NT2/D1 (cell line): ENCODE measurements at regions not wholly inside any gene's neighbourhood (a gene's known extent, or its start where the extent isn't known, plus 50 kb on each side); places are given as distances from the start of the nearest gene placed in this dataset.

Experiments
- DNase-seq: peaks from one replicate; pipeline ENCODE4 v3.0.0-alpha.2; 2011; ENCODE audit warnings: low read depth, low spot score
- H3K27me3 ChIP-seq: 2 replicates; pipeline ENCODE4 v1.6.0; 2011; ENCODE audit warnings: mild to moderate bottlenecking; ENCODE audit not compliant: insufficient read length, insufficient read depth
- H3K36me3 ChIP-seq: 2 replicates; pipeline ENCODE4 v1.6.1; 2011; ENCODE audit warnings: mild to moderate bottlenecking, low read length, mixed read lengths; ENCODE audit not compliant: insufficient read depth, insufficient read length
- H3K4me1 ChIP-seq: 2 replicates; pipeline ENCODE4 v1.5.1; 2011; ENCODE audit not compliant: insufficient read depth, insufficient read length
- H3K4me3 ChIP-seq: 2 replicates; pipeline ENCODE4 v1.5.1; 2011; ENCODE audit warnings: low read depth; ENCODE audit not compliant: insufficient read length
- H3K9ac ChIP-seq: 2 replicates; pipeline ENCODE4 v1.6.0; 2011; ENCODE audit warnings: low read depth; ENCODE audit not compliant: insufficient read length
- H3K9me3 ChIP-seq: 2 replicates; pipeline ENCODE4 v1.5.1; 2011; ENCODE audit warnings: mild to moderate bottlenecking, low read length; ENCODE audit not compliant: insufficient read depth
- SUZ12 ChIP-seq: IDR thresholded peaks from 2 replicates; pipeline ENCODE4 v1.6.1; 2011; ENCODE audit not compliant: insufficient read length, insufficient read depth; ENCODE audit errors: extremely low read depth
- YY1 ChIP-seq: IDR thresholded peaks from 2 replicates; pipeline ENCODE4 v1.6.1; 2011; ENCODE audit not compliant: insufficient read length, insufficient read depth
- ZNF274 ChIP-seq: IDR thresholded peaks from 2 replicates; pipeline ENCODE4 v1.6.1; 2011; ENCODE audit warnings: mild to moderate bottlenecking, low read depth, low read length

- H3K4me3 ChIP-seq: no peak overlapping the region
- no peaks in the 10 kb centered on the region for H3K27me3 ChIP-seq
- H3K9ac ChIP-seq: no peak overlapping the region
- H3K4me1 ChIP-seq: no peaks in the 10 kb centered on the region
- DNase-seq: no peak
- no peaks in the 10 kb centered on the region for H3K36me3 ChIP-seq
- TF ChIP-seq YY1: no peak
- TF ChIP-seq ZNF274: no peak
- no peak for TF ChIP-seq SUZ12
- peaks cover 13% of the 10 kb centered on the region for H3K9me3 ChIP-seq
These were observed 548.6 kb upstream of the ZEB2 start for GRCh38 chr2:145068509-145068908.

- Histone ChIP-seq H3K4me1 (no peaks in the 10 kb centered on the region), H3K9ac (no peak overlapping the region), H3K9me3 (peaks cover 13% of the 10 kb centered on the region), H3K4me3 (no peak overlapping the region), H3K27me3 (no peaks in the 10 kb centered on the region), H3K36me3 (no peaks in the 10 kb centered on the region)
- no peak for TF ChIP-seq ZNF274
- no peak for TF ChIP-seq YY1
- TF ChIP-seq SUZ12: no peak
- no peak for DNase-seq
These were observed 547.7 kb upstream of the ZEB2 start for GRCh38 chr2:145067549-145068030.

- no peak for DNase-seq
- H3K4me1 ChIP-seq: no peaks in the 10 kb centered on the region
- H3K36me3 ChIP-seq: no peaks in the 10 kb centered on the region
- no peak overlapping the region for H3K4me3 ChIP-seq
- peaks cover 13% of the 10 kb centered on the region for H3K9me3 ChIP-seq
- TF ChIP-seq SUZ12: no peak
- TF ChIP-seq YY1: no peak
- TF ChIP-seq ZNF274: no peak
- H3K9ac ChIP-seq: no peak overlapping the region
- H3K27me3 ChIP-seq: no peaks in the 10 kb centered on the region
These were observed 547.1 kb upstream of the ZEB2 start for GRCh38 chr2:145066856-145067548.

GRCh38 chr2:145066151-145066661 is 546.3 kb upstream of the ZEB2 start:
- H3K27me3 ChIP-seq: no peaks in the 10 kb centered on the region
- TF ChIP-seq ZNF274 (no peak), SUZ12 (no peak), YY1 (no peak)
- H3K4me1 ChIP-seq: no peaks in the 10 kb centered on the region
- peaks cover 13% of the 10 kb centered on the region for H3K9me3 ChIP-seq
- no peak overlapping the region for H3K9ac ChIP-seq
- no peaks in the 10 kb centered on the region for H3K36me3 ChIP-seq
- H3K4me3 ChIP-seq: no peak overlapping the region
- no peak for DNase-seq

GRCh38 chr2:145065342-145065741 is 545.4 kb upstream of the ZEB2 start:
- DNase-seq: no peak
- no peak overlapping the region for H3K4me3 ChIP-seq
- no peaks in the 10 kb centered on the region for H3K27me3 ChIP-seq
- no peak overlapping the region for H3K9ac ChIP-seq
- H3K36me3 ChIP-seq: no peaks in the 10 kb centered on the region
- H3K9me3 ChIP-seq: peaks cover 13% of the 10 kb centered on the region
- no peaks in the 10 kb centered on the region for H3K4me1 ChIP-seq
- TF ChIP-seq YY1 (no peak), ZNF274 (no peak), SUZ12 (no peak)

- Histone ChIP-seq H3K27me3 (no peaks in the 10 kb centered on the region), H3K36me3 (no peaks in the 10 kb centered on the region), H3K4me3 (no peak overlapping the region), H3K9me3 (peaks cover 5% of the 10 kb centered on the region), H3K4me1 (no peaks in the 10 kb centered on the region), H3K9ac (no peak overlapping the region)
- TF ChIP-seq SUZ12 (no peak), YY1 (no peak), ZNF274 (no peak)
- DNase-seq: no peak
These were observed 544.6 kb upstream of the ZEB2 start for GRCh38 chr2:145064511-145064910.

- H3K9ac ChIP-seq: no peak overlapping the region
- H3K9me3 ChIP-seq: no peaks in the 10 kb centered on the region
- no peaks in the 10 kb centered on the region for H3K4me1 ChIP-seq
- DNase-seq: no peak
- no peak overlapping the region for H3K4me3 ChIP-seq
- TF ChIP-seq SUZ12 (no peak), YY1 (no peak), ZNF274 (no peak)
- no peaks in the 10 kb centered on the region for H3K36me3 ChIP-seq
- no peaks in the 10 kb centered on the region for H3K27me3 ChIP-seq
These were observed 541.0 kb upstream of the ZEB2 start for GRCh38 chr2:145060876-145061275.
